Neural cell (in vitro differentiated cells): ENCODE measurements at regions not wholly inside any gene's neighbourhood (a gene's known extent, or its start where the extent isn't known, plus 50 kb on each side); places are given as distances from the start of the nearest gene placed in this dataset.

Source experiments
- H2AFZ ChIP-seq: fragments of 200-600, 300-800 bp; sonication (generic), shearing (Covaris generic); 2 replicates; pipeline ENCODE4 v1.6.0; 2014; ENCODE audit warnings: low read depth, mild to moderate bottlenecking, antibody characterized with exemption, low read length, moderate library complexity
- H3F3A ChIP-seq: fragments of 200-600 bp; shearing (Covaris generic); 2 replicates; pipeline ENCODE4 v1.6.1; 2016; ENCODE audit warnings: mild to moderate bottlenecking, moderate library complexity, mixed read lengths, antibody characterized with exemption, low read length; ENCODE audit not compliant: insufficient read depth, poor library complexity, severe bottlenecking
- H3K27ac ChIP-seq: fragments of 200-600, 300-800 bp; sonication (generic), shearing (Covaris generic); 2 replicates; pipeline ENCODE4 v1.5.1; 2014; ENCODE audit warnings: mild to moderate bottlenecking, low read length, moderate library complexity
- H3K27me3 ChIP-seq: fragments of 300-800, 200-600 bp; sonication (generic), shearing (Covaris generic); 2 replicates; pipeline ENCODE4 v1.6.0; 2014; ENCODE audit warnings: mild to moderate bottlenecking, low read depth, low read length, moderate library complexity; ENCODE audit not compliant: insufficient read depth
- H3K36me3 ChIP-seq: fragments of 300-800, 200-600 bp; sonication (generic), shearing (Covaris generic); 2 replicates; pipeline ENCODE4 v1.5.1; 2014; ENCODE audit warnings: mild to moderate bottlenecking, antibody characterized with exemption, low read length, moderate library complexity; ENCODE audit not compliant: insufficient read depth
- H3K4me2 ChIP-seq: fragments of 300-800, 200-600 bp; sonication (generic), shearing (Covaris generic); 2 replicates; pipeline ENCODE4 v1.6.0; 2014; ENCODE audit warnings: mild to moderate bottlenecking, low read length
- H3K4me3 ChIP-seq: fragments of 300-800, 200-600 bp; sonication (generic), shearing (Covaris generic); 2 replicates; pipeline ENCODE4 v1.5.1; 2014; ENCODE audit warnings: mild to moderate bottlenecking, low read length, moderate library complexity
- H3K79me2 ChIP-seq: fragments of 200-600 bp; shearing (Covaris generic); replicated peaks from 2 replicates; pipeline ENCODE4 v1.6.0; 2014; ENCODE audit warnings: mild to moderate bottlenecking, low read length, moderate library complexity; ENCODE audit not compliant: insufficient read depth
- H3K9ac ChIP-seq: fragments of 300-800, 200-600 bp; sonication (generic), shearing (Covaris generic); 2 replicates; pipeline ENCODE4 v1.6.1; 2016; ENCODE audit warnings: mild to moderate bottlenecking, low read length, mixed read lengths
- H3K9me2 ChIP-seq: fragments of 200-600 bp; shearing (Covaris generic); 2 replicates; pipeline ENCODE4 v1.6.1; 2016; ENCODE audit warnings: mild to moderate bottlenecking, low read length, mixed read lengths; ENCODE audit not compliant: insufficient read depth
- H3K9me3 ChIP-seq: fragments of 200-600, 300-800 bp; sonication (generic), shearing (Covaris generic); 2 replicates; pipeline ENCODE4 v1.6.1; 2016; ENCODE audit warnings: mild to moderate bottlenecking, mixed run types, low read length, moderate library complexity, mixed read lengths
- H4K20me1 ChIP-seq: fragments of 200-600 bp; shearing (Covaris generic); 2 replicates; pipeline ENCODE4 v1.6.1; 2016; ENCODE audit warnings: mild to moderate bottlenecking, mixed run types; ENCODE audit not compliant: insufficient read depth
- CTCF ChIP-seq: fragments of 450-650 bp; IDR thresholded peaks from 2 replicates; pipeline ENCODE4 v1.5.1; 2014; ENCODE audit warnings: antibody characterized with exemption, mild to moderate bottlenecking, moderate library complexity; ENCODE audit not compliant: poor library complexity, severe bottlenecking
- EP300 ChIP-seq: fragments of 450-650 bp; conservative IDR thresholded peaks from 2 replicates; pipeline ENCODE4 v1.6.1; 2014; ENCODE audit warnings: antibody characterized with exemption, mild to moderate bottlenecking, moderate library complexity; ENCODE audit not compliant: poor library complexity, severe bottlenecking
- EZH2 ChIP-seq: fragments of 200-600, 300-800 bp; shearing (Covaris generic), sonication (generic); IDR thresholded peaks from 2 replicates; pipeline ENCODE4 v1.6.1; 2014; ENCODE audit warnings: antibody characterized with exemption, low read length, borderline replicate concordance, mild to moderate bottlenecking; ENCODE audit not compliant: insufficient read depth, poor library complexity, severe bottlenecking
- MXI1 ChIP-seq: fragments of 450-650 bp; conservative IDR thresholded peaks from 2 replicates; pipeline ENCODE4 v1.6.1; 2014; ENCODE audit warnings: antibody characterized with exemption, mild to moderate bottlenecking; ENCODE audit not compliant: poor library complexity, severe bottlenecking
- POLR2AphosphoS5 ChIP-seq: IDR thresholded peaks from 2 replicates; pipeline ENCODE4 v1.6.1; 2012
- RAD21 ChIP-seq: fragments of 450-650 bp; conservative IDR thresholded peaks from 2 replicates; pipeline ENCODE4 v1.6.1; 2014; ENCODE audit warnings: antibody characterized with exemption, mild to moderate bottlenecking, moderate library complexity
- REST ChIP-seq: IDR thresholded peaks from 2 replicates; pipeline ENCODE4 v1.6.1; 2012; ENCODE audit warnings: borderline replicate concordance
- SMC3 ChIP-seq: fragments of 450-650 bp; conservative IDR thresholded peaks from 2 replicates; pipeline ENCODE4 v1.6.1; 2014; ENCODE audit warnings: antibody characterized with exemption, mild to moderate bottlenecking, moderate library complexity; ENCODE audit not compliant: poor library complexity
- TAF1 ChIP-seq: IDR thresholded peaks from 2 replicates; pipeline ENCODE4 v1.6.1; 2012; ENCODE audit warnings: low read depth

GRCh38 chr20:12199703-12200102 lies 282.0 kb downstream of the BTBD3 start:
- H3K27ac ChIP-seq: no peak overlapping the region
- H3K9me3 ChIP-seq: no peaks in the 10 kb centered on the region
- no peaks in the 10 kb centered on the region for H3F3A ChIP-seq
- H3K4me3 ChIP-seq: no peak overlapping the region
- no peak overlapping the region for H3K4me2 ChIP-seq
- no peaks in the 10 kb centered on the region for H3K27me3 ChIP-seq
- TF ChIP-seq SMC3 (no peak), EP300 (no peak), POLR2AphosphoS5 (no peak), TAF1 (no peak), MXI1 (no peak), REST (no peak), EZH2 (no peak), RAD21 (no peak), CTCF (no peak)
- no peaks in the 10 kb centered on the region for H3K79me2 ChIP-seq
- H3K36me3 ChIP-seq: no peaks in the 10 kb centered on the region
- H3K9ac ChIP-seq: no peak overlapping the region
- no peaks in the 10 kb centered on the region for H4K20me1 ChIP-seq
- H3K9me2 ChIP-seq: no peaks in the 10 kb centered on the region
- H2AFZ ChIP-seq: no peak overlapping the region

GRCh38 chr20:12201289-12201991 lies 283.7 kb downstream of the BTBD3 start:
- H3K9me2 ChIP-seq: no peaks in the 10 kb centered on the region

More at GRCh38 chr20:12201289-12201991, 283.7 kb downstream of the BTBD3 start:
- Histone ChIP-seq H3K27ac (no peak overlapping the region), H3K4me2 (no peak overlapping the region), H4K20me1 (no peaks in the 10 kb centered on the region), H2AFZ (no peak overlapping the region), H3K4me3 (no peak overlapping the region), H3K9ac (no peak overlapping the region), H3F3A (no peaks in the 10 kb centered on the region), H3K9me3 (no peaks in the 10 kb centered on the region), H3K36me3 (no peaks in the 10 kb centered on the region), H3K79me2 (no peaks in the 10 kb centered on the region), H3K27me3 (no peaks in the 10 kb centered on the region)
- no peak for TF ChIP-seq CTCF
- TF ChIP-seq POLR2AphosphoS5: no peak
- no peak for TF ChIP-seq TAF1
- TF ChIP-seq SMC3: no peak
- TF ChIP-seq MXI1: no peak
- no peak for TF ChIP-seq EP300
- no peak for TF ChIP-seq EZH2
- no peak for TF ChIP-seq RAD21
- no peak for TF ChIP-seq REST
